IPS-20b (cell line): ENCODE measurements at regions not wholly inside any gene's neighbourhood (a gene's known extent, or its start where the extent isn't known, plus 50 kb on each side); places are given as distances from the start of the nearest gene placed in this dataset.
"Not testable (repeated sequence)": the region's sequence is repeated elsewhere in the genome, so short reads cannot be mapped to it uniquely, and the experiment has no call there.

ENCODE experiments used
- H3K27ac ChIP-seq: one replicate; pipeline ENCODE4 v1.5.1; 2013; ENCODE audit warnings: low read length
- H3K27me3 ChIP-seq: 2 replicates; pipeline ENCODE4 v1.6.1; 2013; ENCODE audit warnings: mild to moderate bottlenecking, low read length, inconsistent platforms; ENCODE audit not compliant: insufficient read depth
- H3K36me3 ChIP-seq: 2 replicates; pipeline ENCODE4 v1.6.1; 2013; ENCODE audit warnings: low read depth, mild to moderate bottlenecking, inconsistent platforms, low read length, moderate library complexity; ENCODE audit not compliant: insufficient read depth
- H3K4me1 ChIP-seq: 2 replicates; pipeline ENCODE4 v1.6.1; 2013; ENCODE audit warnings: mild to moderate bottlenecking, control low read depth, inconsistent platforms, low read length, moderate library complexity; ENCODE audit not compliant: insufficient read depth
- H3K4me3 ChIP-seq: 2 replicates; pipeline ENCODE4 v1.5.1; 2013; ENCODE audit warnings: mild to moderate bottlenecking, low read length, inconsistent platforms
- H3K9ac ChIP-seq: 2 replicates; pipeline ENCODE4 v1.6.1; 2013; ENCODE audit warnings: low read depth, mild to moderate bottlenecking, inconsistent platforms, low read length, moderate library complexity
- H3K9me3 ChIP-seq: 2 replicates; pipeline ENCODE4 v1.6.1; 2013; ENCODE audit warnings: mild to moderate bottlenecking, low read depth, low read length, inconsistent platforms; ENCODE audit not compliant: insufficient read depth

DNA sequence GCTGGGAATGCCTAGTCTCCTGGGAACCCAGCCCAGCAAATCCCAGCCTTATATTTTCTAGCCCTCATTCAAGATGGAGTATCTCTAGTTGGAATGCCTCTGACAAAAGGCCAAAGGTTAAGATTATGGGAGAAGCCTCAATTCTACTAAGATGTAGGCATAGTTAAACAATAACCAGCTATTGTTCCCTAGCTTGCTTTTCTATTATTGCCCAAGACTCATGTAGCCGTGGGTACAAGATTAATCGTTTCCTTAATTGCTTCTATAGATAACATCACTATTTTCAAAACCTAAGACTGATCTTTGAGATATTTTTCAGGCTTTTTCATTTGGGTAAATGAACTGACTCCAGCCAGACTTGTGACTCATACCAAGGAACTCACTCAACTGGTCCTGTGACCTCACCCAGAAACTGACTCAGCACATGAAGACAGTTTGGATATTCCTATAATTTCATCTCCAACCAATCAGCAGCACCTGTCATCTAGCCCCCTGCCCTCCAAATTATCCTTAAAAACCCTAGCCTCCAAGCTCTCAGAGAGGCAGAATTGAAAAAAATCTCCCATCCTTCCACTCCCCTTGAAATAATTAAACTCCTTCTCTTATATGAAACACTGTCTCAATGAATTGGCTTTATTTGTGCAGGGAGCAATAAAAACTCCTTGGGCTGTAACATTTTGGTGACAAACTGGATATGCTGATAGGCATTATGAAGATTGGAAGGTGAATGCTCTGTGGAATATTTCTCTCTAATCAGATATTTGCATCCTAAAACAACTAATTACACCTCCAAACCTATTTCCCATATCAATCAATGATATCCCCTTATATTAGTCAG lies 589.0 kb downstream of the C12orf50 start:
- Histone ChIP-seq H3K4me3 (no peak overlapping the region), H3K36me3 (no peaks in the 10 kb centered on the region), H3K4me1 (no peaks in the 10 kb centered on the region), H3K27me3 (no peaks in the 10 kb centered on the region), H3K9ac (no peak overlapping the region), H3K9me3 (no peaks in the 10 kb centered on the region; the same call in 1 of the 2 replicates), H3K27ac (no peak overlapping the region)

DNA sequence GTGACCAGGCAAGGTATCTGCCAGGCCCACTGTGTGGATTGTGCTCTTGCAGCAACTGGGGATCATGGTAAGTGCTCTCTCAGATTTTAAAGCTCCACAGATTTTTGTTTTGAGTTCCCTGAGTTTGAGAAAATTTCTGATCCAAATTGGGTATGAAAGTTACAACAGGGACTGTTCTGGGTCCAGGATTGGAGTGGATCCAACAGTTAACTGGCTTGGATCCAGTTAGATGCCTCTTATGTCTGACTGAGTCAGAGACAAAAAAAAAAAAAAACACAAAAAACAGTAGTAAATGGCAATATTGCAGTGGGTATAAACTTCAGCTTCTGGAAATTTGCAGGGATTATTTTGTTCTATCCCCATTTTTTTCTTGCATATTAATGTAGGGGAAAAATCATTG lies 598.8 kb downstream of the C12orf50 start:
- no peak overlapping the region for H3K27ac ChIP-seq
- no peak overlapping the region for H3K9ac ChIP-seq
- H3K36me3 ChIP-seq: no peaks in the 10 kb centered on the region
- H3K27me3 ChIP-seq: no peaks in the 10 kb centered on the region
- H3K4me1 ChIP-seq: no peaks in the 10 kb centered on the region
- peaks cover 18% of the 10 kb centered on the region for H3K9me3 ChIP-seq
- no peak overlapping the region for H3K4me3 ChIP-seq

DNA sequence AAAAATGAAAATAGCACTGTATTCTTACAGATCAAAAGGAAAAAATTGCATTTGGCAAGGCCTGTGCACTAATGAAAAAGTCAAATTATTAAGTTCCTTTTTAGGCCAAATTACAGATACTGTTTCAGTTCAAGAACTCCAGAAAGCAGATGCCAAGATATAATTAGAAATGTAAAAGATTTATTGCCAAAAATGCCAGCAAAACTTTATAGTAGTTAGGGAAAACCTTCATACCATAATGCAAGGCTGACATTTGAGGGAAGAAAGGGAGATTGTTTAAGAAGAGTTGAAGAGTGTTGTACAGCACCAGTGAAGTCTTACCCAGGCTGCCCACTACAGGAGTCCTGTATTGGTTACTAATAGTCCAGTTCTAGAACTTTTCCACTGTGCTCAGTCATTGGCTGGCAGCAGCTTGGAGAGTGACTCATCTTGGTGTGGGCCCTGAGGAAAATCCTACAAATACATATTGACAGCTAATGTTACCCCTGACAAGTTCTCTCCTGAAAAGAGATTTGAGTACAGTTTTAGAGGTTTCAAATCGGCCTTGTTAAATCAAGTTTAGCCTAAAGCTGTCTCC lies 600.4 kb downstream of the C12orf50 start:
- no peak overlapping the region for H3K4me3 ChIP-seq
- no peak overlapping the region for H3K27ac ChIP-seq
- no peak overlapping the region for H3K9ac ChIP-seq
- no peaks in the 10 kb centered on the region for H3K36me3 ChIP-seq
- peaks cover 16% of the 10 kb centered on the region for H3K9me3 ChIP-seq
- no peaks in the 10 kb centered on the region for H3K4me1 ChIP-seq
- no peaks in the 10 kb centered on the region for H3K27me3 ChIP-seq

DNA sequence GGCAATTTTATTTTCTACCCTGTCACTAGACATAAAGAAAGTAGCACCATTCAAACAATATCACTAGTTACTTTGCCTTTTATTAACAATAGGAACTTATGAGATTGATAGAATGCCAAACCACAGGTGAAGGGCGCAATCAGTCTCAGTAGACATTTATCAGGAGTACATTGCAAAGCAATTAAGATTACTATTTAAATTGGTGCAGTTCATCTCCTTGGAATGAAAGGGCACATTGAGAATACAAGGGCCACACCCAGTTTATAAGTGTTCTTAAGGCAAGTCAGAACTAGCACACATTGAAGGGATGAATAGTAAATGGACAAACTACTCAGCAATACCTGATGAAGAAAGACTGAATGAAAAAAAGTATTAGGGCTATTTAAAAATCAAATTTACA lies 601.4 kb downstream of the C12orf50 start:
- Histone ChIP-seq H3K27ac (no peak overlapping the region), H3K9me3 (peaks cover 14% of the 10 kb centered on the region), H3K36me3 (no peaks in the 10 kb centered on the region), H3K4me3 (no peak overlapping the region), H3K4me1 (no peaks in the 10 kb centered on the region), H3K27me3 (no peaks in the 10 kb centered on the region), H3K9ac (no peak overlapping the region)

DNA sequence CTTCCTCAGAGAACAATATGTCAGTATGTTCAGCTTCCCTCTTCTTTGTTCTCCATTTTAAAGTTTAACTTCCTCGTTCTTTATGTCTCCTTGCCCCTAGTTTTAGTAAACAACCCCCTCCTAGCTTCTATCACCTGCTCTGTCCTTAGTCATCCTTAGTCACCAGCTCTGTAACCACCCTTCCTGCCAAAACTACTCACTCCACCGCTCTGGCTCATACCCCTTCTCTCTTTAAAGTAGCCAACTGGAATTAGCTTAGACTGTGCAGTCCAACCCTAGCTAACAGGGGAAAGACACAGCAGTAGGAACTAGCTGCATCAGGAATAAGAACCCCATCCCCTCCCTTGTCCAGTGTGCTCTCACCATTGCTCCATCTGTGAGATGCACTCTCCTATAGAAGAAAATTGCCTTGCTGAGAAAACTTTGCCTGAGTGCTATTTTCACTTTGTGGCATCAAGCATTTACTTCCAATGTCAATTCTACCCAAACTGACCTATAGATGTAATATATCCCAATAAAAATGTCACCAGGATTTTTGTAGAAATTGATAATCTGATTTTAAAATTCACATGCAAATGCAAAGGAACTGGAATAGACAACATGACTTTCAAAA lies 603.2 kb downstream of the C12orf50 start:
- Histone ChIP-seq H3K9ac (no peak overlapping the region), H3K4me3 (no peak overlapping the region), H3K27me3 (no peaks in the 10 kb centered on the region), H3K36me3 (no peaks in the 10 kb centered on the region), H3K27ac (no peak overlapping the region), H3K4me1 (no peaks in the 10 kb centered on the region), H3K9me3 (peaks cover 14% of the 10 kb centered on the region)

DNA sequence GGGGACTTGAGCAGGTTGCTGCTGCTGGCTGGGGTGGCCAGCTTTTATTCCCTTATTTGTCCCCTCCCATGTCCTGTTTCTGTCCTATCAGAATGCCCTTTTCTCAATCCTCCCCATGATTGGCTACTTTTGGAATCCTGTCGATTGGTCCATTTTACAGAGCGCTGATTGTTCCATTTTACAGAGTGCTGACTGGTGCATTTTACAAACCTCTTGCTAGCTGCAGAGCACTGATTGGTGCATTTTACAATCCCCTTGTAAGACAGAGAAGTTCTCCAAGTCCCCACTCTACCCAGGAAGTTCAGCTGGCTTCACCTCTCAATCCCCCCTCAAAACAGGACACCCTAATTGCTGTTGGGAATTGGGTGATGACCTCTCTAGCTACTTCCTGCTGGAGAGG lies 608.0 kb downstream of the C12orf50 start:
- not testable (repeated sequence) for H3K9ac ChIP-seq, H3K27ac ChIP-seq, H3K36me3 ChIP-seq, H3K4me3 ChIP-seq, H3K27me3 ChIP-seq, H3K4me1 ChIP-seq, H3K9me3 ChIP-seq

DNA sequence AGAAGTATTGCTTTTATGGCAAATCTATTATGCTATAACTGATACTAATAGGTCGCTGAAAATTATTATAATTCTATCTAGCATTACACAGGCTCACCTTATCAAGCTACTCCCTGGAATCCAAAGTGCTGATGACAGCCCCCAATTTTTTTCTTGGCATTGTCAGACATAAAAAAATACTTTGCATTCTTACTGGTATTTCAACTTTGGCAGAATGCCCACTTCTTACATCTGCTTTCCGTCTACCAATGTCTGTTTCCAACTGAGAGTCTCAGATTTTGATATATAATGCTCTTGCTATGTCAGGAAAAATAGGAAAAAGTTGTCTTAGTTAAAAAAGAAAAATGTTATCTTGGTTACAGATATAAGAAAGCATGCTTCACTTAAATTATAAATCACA lies 615.4 kb downstream of the C12orf50 start:
- no peaks in the 10 kb centered on the region for H3K27me3 ChIP-seq
- H3K36me3 ChIP-seq: no peaks in the 10 kb centered on the region
- no peak overlapping the region for H3K9ac ChIP-seq
- H3K27ac ChIP-seq: no peak overlapping the region
- no peaks in the 10 kb centered on the region for H3K9me3 ChIP-seq
- H3K4me1 ChIP-seq: no peaks in the 10 kb centered on the region
- H3K4me3 ChIP-seq: no peak overlapping the region

DNA sequence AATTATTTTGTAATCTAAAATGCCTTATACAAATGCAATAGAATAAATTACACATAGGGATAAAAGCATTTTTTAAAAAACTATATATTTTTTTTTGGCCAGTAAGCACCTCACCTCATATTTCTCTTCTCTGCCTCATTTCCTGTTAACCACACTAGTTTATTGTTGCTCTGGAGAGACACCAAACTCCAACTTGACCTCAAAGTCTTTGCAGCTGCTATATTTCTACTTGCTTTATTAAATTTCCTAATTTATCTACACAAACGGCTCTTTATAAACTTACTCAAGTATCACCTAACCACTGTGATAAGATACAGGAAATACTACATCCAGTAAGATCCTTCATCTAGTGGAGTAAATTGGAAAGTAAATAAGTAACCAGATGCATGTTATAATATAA lies 622.3 kb downstream of the C12orf50 start:
- H3K36me3 ChIP-seq: no peaks in the 10 kb centered on the region
- no peak overlapping the region for H3K4me3 ChIP-seq
- no peaks in the 10 kb centered on the region for H3K27me3 ChIP-seq
- no peaks in the 10 kb centered on the region for H3K4me1 ChIP-seq
- no peak overlapping the region for H3K9ac ChIP-seq
- no peak overlapping the region for H3K27ac ChIP-seq
- H3K9me3 ChIP-seq: no peaks in the 10 kb centered on the region

DNA sequence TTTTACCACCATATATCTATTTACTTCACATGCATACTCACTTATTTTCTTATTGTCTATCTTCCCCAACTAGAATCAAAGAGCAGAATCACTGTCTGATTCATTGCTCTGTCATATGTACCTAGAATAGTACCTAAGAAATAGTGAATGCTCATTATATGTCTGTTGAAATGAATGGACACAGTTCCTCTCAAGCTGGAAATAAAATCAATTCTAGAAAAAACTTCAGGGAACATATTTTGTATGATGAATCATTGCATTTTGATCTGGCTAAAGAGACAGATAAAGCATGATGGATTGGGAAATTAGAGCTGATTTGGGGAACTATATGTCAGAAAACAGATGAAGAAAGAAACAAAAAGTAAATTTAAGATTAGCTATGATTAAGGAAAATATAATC lies 623.3 kb downstream of the C12orf50 start:
- no peak overlapping the region for H3K4me3 ChIP-seq

DNA sequence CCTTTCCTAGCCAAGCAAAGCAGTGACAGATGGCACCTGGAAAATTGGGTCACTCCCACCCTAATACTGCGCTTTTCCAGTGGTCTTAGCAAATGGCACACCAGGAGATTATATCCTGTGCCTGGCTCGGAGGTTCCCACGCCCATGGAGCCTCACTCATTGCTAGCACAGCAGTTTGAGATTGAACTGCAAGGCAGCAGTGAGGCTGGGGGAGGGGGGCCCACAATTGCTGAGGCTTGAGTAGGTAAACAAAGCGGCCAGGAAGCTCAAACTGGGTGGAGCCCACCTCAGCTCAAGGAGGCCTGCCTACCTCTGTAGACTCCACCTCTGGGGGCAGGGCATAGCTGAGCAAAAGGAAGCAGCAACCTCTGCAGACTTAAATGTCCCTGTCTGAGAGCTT lies 635.0 kb downstream of the C12orf50 start:
- H3K27me3 ChIP-seq, H3K9ac ChIP-seq, H3K36me3 ChIP-seq, H3K27ac ChIP-seq, H3K4me1 ChIP-seq, H3K4me3 ChIP-seq: not testable (repeated sequence)
- H3K9me3 ChIP-seq: peaks cover 24% of the 10 kb centered on the region

More for the DNA sequence above, 623.3 kb downstream of the C12orf50 start:
- Histone ChIP-seq H3K9me3 (no peaks in the 10 kb centered on the region), H3K4me1 (no peaks in the 10 kb centered on the region), H3K36me3 (no peaks in the 10 kb centered on the region), H3K27ac (no peak overlapping the region), H3K27me3 (no peaks in the 10 kb centered on the region), H3K9ac (no peak overlapping the region)

DNA sequence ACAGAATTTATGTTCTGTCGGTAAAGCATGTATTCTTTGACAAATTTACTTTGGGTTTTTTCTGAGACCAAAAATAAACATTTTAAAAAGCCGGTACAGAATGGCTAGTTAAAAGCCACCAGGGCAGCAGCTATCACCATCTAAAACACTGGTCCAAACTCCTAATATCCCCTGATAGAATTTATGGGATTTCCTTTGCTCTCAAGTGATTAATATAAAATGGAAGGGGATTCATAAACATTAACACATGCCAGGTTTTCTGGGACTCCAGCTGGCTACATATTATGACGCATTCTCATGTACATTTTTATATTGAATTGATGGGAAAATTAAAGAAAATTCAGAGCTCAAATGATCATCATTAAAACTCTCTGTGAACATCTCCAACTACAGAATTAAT lies 640.8 kb downstream of the C12orf50 start:
- no peak overlapping the region for H3K27ac ChIP-seq
- H3K9me3 ChIP-seq: peaks cover 10% of the 10 kb centered on the region; the same call in 1 of the 2 replicates
- no peak overlapping the region for H3K4me3 ChIP-seq
- H3K27me3 ChIP-seq: no peaks in the 10 kb centered on the region
- no peak overlapping the region for H3K9ac ChIP-seq
- peaks cover 8% of the 10 kb centered on the region for H3K4me1 ChIP-seq
- H3K36me3 ChIP-seq: no peaks in the 10 kb centered on the region

DNA sequence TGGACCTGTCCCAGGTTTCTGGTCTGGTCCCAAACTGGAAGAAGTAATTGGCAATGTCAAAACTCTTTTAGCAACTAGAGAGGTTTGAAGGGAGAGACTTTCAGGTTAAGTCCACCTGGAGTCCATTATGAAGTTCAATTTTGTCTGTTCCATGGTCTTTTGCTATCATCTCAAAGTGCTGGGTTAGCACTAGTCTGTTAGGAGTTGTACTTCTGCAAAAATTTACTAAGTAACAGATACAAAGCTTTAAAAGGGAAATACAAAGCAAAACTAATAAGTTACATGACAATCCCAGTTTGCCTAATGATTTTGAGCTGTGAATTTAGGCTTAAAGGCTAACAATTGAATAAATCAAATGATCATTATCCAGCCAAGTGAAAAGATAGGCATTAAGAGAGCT lies 643.9 kb downstream of the C12orf50 start:
- no peaks in the 10 kb centered on the region for H3K27me3 ChIP-seq
- H3K27ac ChIP-seq: no peak overlapping the region
- H3K36me3 ChIP-seq: no peaks in the 10 kb centered on the region
- H3K4me1 ChIP-seq: peaks cover 13% of the 10 kb centered on the region
- no peaks in the 10 kb centered on the region for H3K9me3 ChIP-seq
- no peak overlapping the region for H3K4me3 ChIP-seq
- H3K9ac ChIP-seq: no peak overlapping the region
